ENCODE measurements at regions not wholly inside any gene's neighbourhood (a gene's known extent, or its start where the extent isn't known, plus 50 kb on each side); places are given as distances from the start of the nearest gene placed in this dataset.

DNA sequence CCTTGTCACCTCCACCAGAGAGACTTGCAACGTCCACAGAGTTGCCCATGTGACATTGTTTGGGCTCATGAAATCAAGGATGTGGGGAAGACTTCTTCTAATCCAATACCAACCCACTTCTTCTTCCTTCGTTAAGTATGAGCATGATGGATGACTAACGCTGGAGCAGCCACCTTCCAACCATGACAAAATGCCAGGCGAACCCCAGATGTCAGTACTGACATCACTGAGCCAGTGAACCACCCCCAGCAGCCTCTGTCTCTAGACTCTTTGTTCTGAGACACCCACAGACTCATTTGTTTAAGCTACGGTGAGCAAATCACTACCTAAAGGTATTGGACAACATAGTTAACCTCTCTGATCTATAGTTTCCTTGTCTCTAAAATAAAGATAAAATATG, 123.7 kb downstream of the GRIN2B start:
- TF ChIP-seq POLR2A (IDR thresholded peaks at IDR 0.05; ENCODE audit: low read length) = no peak
- no peak for TF ChIP-seq GATA1 (IDR thresholded peaks at IDR 0.05; ENCODE audit: low read depth, low read length)

Data from erythroblast (primary cell).